ENCODE measurements at regions not wholly inside any gene's neighbourhood (a gene's known extent, or its start where the extent isn't known, plus 50 kb on each side); places are given as distances from the start of the nearest gene placed in this dataset.
"Not testable (repeated sequence)": the region's sequence is repeated elsewhere in the genome, so short reads cannot be mapped to it uniquely, and the experiment has no call there.

GRCh38 chr4:184335520-184335919 lies 117.8 kb upstream of the ENPP6 start:
- no peak for DNase-seq (ENCODE audit: low read depth)

DNA sequence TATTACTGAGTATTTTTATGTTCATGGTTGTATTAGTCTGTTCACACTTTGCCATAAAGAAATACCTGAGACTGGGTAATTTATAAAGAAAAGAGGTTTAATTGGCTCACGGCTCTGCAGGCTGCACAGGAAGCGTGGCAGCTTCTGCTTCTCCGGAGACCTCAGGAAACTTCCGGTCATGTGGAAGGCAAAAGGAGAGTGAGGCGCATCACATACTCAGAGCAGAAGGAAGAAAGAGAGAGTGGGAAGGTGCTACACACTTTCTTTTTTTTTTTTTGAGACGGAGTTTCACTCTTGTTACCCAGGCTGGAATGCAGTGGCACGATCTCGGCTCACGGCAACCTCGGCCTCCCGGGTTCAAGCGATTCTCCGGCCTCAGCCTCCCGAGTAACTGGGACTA lies 115.8 kb upstream of the ENPP6 start:
- not testable (repeated sequence) for DNase-seq (ENCODE audit: low read depth)

- no peak for DNase-seq (ENCODE audit: low read depth)
Observed at GRCh38 chr4:184331268-184331995, 113.8 kb upstream of the ENPP6 start.

- not testable (repeated sequence) for DNase-seq (ENCODE audit: low read depth)
Observed at GRCh38 chr4:184330517-184331094, 112.9 kb upstream of the ENPP6 start.

GRCh38 chr4:184329659-184330400 lies 112.2 kb upstream of the ENPP6 start:
- no peak for DNase-seq (ENCODE audit: low read depth)

DNA sequence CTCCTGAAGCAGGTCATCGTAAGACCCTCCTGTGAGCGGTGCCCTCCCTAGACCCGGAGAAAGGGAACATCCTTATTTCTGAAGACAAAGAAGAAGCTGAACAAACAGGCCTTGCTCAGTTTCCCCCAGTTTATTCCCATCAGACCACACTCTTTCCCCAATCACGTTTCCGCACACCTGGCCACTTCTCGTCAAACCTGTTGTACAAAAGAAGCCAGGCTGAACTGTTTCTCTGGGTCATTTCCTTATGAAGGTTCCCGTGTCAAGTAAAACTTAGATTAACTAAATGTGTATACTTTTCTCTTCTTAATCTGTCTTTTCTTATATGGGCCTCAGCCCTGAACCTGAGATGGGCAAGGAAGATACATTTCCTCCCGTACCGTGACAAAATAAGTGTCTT lies 111.6 kb upstream of the ENPP6 start:
- no peak for DNase-seq (ENCODE audit: low read depth)

- DNase-seq (ENCODE audit: low read depth) = no peak
Observed at GRCh38 chr4:184328022-184328736, 110.5 kb upstream of the ENPP6 start.

- DNase-seq (ENCODE audit: low read depth) = no peak
Observed at GRCh38 chr4:184324939-184325477, 107.3 kb upstream of the ENPP6 start.

DNA sequence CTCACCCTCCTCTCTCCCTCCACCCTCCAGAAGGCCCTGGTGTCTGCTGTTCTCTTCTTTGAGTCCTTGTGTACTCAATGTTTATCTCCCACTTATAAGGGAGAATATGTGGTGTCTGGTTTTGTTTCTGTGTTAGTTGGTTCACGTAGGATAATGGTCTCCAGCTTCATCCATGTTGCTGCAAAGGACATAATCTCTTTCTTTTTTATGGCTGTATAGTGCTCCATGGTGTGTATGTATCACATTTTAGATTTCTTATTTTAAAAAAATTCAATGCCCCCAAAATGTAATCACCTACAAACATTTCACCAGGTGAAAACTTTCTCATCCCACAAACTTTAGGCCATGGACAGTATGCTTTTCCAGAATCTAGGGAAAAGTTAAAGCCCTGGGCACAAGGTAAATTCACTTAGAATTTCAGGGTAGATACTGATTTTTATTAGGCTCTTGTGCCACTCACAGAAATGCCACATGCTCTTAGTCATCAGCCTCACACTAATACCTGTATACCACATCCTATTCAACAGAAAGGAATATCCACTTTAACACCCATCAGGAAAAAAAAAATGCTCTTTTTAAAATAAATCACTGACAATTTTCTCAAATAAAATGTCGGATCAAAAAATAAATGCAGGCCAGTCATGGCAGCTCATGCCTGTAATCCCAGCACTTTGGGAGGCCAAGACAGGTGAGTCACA lies 104.8 kb upstream of the ENPP6 start:
- DNase-seq (ENCODE audit: low read depth) = no peak

DNA sequence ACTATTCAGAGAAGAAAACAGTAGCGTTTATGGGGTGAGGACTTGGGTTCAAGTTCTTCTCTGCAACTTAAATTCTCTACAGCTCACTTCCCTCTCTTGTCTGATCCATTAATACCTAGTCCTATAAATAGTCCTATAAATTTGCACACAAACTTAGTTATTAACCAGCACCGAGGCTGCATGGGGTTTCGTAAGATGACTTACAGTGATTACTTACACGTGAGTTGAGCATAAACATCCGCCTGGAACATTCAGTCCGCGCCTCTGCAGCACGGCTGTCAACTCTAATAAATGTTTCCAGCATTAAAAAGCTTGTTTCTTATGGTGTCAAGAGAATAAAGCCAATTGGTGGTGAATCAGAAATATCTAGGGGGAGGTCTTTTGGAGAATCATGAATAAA lies 103.0 kb upstream of the ENPP6 start:
- DNase-seq (ENCODE audit: low read depth) = no peak

DNA sequence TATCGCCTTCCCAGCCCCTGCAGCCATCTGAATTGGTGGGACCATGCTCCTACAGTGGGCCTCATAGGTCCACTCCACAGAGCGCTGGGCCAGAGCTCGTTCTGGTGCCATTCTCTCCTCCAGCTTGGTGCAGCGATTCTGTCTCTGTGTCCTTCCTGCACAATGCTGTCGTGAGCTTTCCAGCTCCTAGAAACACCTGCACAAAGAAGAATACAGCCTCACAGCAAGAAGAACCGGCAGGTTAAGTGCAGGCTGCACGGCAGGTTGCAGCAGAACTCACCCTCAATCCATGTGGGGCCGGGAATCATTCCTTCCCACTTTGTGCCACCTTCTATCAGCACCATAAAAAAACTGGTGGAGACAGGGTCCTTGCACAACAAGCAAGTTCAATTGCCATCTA lies 101.2 kb upstream of the ENPP6 start:
- DNase-seq (ENCODE audit: low read depth) = no peak

- DNase-seq (ENCODE audit: low read depth) = no peak
Observed at GRCh38 chr4:184317234-184317918, 99.7 kb upstream of the ENPP6 start.

DNA sequence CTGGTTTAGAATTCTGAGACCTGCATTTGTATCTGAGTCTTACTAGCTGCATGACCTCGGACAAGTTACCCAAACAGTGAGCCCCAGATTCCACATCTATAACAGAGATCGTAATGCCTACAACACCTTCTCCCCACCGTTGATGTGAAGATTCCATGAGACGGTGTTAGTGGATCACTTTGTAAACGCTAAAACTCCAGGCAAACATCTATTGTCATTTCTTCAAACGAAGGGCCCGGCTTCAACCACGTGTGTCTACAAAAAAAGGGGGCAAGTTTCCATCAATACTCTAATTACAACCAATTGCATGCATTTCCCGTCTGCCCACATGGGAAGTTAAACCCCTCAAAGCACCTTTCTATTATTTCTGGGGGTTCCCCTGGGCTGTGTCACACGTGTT lies 99.1 kb upstream of the ENPP6 start:
- no peak for DNase-seq (ENCODE audit: low read depth)

GRCh38 chr4:184315675-184316359 lies 98.1 kb upstream of the ENPP6 start:
- DNase-seq (ENCODE audit: low read depth) = no peak

DNA sequence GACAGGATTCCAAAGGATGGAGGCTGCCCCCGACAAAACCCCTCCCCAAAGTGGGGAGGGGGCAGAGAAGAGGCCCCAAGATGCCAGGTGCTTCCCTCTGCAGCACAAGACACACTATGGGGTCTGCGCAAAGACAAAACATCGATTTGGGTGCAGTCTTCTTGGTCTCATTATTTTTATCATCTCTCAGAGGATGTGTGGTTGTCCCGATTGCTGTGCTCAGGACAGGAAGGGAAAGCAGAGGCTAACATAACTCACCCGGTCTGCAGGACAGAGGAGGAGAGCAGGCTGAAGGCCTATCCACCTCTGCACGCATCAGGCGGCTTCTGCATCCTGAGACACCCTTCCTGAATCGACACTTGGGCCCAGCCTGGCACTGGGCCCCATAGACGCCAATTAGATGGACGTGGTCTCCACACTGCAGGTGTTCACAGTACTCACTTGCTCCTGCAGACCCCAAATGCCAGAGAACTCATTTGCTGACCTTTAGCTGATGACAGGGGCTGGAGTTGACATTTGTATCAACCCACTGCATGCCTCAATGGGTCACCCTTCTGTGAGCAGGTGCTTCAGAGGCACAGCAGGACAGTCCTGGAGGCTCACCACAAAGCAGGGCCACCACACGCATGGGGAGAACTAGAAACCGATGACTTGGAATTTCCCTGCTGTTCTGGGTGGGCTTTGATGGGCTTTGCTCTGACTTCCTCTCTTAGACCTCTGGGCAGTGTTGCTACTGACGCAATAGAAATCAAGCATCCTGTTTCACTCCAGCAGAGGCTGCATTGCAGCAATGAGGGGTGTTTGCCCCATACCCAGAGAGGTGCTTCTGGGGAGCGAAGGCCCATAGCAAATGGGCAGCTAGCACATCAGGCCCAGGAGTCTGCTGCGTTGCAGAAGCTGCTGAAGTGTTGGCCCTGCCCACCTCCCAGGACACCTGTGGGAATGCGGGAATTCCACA lies 96.3 kb upstream of the ENPP6 start:
- no peak for DNase-seq (ENCODE audit: low read depth)

DNA sequence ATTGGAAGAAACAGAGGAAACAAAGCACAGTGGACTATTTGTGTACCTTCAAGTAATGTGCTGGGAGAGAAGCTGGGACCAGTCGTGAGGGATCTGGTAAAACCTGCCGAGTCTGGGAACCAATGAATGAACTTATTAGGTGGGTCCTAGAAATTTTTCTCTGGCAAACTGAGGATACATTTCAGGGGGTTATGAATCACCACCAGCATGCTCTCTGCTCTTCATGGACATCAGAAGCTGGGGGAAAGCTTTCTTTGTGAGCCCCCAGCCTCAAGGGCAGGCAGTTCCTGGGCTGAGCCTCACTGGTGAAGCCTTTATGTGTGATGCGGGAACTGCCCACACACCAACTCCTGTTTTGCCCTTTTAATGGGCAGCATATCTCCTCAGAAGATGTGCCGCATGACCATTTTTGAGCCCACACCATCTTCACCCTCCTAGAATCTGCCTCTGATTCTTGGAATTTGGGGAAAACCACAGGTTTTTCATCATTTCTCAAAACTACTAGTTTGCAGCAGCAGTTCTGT lies 95.4 kb upstream of the ENPP6 start:
- DNase-seq (ENCODE audit: low read depth) = no peak

- no peak for DNase-seq (ENCODE audit: low read depth)
Observed at GRCh38 chr4:184312126-184312525, 94.5 kb upstream of the ENPP6 start.

DNA sequence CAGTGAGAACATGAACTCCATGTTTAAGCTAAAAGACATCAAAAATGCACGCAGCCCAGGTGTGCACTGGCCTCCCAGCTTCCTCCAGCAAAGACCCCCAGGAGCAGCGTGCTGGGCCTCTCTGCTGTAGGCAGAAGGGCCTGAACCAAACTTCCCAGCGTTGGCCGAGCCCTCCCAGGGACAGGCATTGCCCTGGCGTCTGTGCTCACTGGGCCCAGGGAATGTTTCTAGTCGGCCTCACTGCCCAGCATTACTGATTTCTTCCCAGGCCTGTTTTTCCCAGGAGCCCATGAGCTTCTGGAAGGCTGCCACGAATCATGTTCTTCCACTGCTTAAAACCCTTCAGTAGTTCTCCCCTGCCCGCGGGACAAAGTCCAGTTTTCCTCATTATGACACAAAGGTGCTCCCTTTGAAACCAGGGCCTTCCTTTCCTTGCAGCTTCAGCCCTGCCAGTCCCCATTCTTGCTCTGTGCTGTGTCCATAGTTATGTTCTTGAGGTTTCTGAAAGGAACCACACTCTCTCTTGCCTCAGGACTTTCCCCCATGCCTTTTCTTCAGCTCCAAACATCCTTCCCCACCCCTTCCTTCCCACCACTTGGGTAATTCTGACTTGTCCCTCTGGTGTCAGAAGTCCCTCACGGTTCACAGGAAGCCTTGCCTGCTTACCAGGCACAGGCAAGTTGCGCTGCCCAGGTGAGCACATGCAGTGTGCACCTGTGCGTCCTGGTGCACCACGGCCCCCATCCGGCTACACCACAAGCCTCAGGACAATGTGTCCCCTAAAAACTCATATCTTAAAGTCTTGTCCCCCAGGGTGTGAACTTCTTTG lies 93.4 kb upstream of the ENPP6 start:
- no peak for DNase-seq (ENCODE audit: low read depth)

Data from stimulated activated CD8-positive, alpha-beta memory T cell treated with anti-CD3 and anti-CD28 coated beads, Interleukin-4, amount 100 ng/mL, for 24 hours (primary cell).